ENCODE measurements at regions not wholly inside any gene's neighbourhood (a gene's known extent, or its start where the extent isn't known, plus 50 kb on each side); places are given as distances from the start of the nearest gene placed in this dataset.
"Not testable (repeated sequence)": the region's sequence is repeated elsewhere in the genome, so short reads cannot be mapped to it uniquely, and the experiment has no call there.

DNA sequence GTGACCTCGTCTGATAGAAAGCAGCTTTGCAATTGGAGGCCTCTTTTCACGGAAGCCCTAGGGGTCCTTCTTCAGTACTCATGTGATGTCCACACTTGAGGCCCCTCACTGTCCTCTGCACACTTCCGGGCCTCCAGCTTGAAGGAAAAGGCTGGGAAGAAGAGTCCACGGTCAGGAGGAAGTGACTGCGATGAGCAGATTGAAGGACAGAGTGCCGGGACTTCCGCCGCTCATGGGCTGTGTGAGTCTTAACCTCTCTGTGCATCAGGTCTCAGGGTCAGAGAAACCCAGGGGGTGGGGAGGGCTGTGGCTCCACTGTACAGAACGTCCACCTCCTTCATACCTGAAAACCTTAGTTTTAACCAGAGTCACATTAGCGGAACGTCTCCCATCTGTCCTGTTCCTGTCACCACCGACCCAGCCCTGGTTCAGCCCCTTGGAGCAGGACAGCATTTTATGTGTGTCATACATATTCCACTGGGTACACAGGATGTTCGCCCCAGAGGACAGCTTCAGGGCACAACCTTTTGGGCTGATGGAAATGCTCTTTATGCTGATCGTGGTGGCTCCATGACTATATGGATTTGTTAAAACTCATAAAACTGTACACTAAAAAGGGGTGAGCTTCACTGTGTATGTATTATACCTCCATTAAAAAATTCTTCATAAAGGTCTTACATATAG is 51.0 kb upstream of the SORCS2 start:
- DNase-seq (ENCODE audit: low spot score), result no peak

DNA sequence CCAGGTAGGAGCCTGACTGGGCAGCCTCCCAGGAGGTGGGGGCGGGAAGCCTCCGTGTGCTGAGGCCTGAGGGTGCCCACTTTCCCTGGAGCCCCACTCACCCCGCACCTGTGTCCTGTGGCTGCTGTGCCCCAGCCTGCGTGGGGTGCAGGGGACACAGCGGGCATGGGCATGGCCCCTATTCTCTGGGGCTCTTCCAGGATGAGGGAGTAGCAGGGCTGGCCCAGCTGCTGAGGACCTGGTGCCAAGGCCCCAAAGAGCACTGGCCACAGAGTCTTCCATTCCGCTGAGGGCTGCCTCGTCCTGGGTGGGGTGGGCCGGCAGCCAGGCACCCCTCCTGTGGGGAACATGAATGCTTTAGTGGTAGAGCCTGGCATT is 51.7 kb upstream of the SORCS2 start:
- no peak for DNase-seq (ENCODE audit: low spot score)

DNA sequence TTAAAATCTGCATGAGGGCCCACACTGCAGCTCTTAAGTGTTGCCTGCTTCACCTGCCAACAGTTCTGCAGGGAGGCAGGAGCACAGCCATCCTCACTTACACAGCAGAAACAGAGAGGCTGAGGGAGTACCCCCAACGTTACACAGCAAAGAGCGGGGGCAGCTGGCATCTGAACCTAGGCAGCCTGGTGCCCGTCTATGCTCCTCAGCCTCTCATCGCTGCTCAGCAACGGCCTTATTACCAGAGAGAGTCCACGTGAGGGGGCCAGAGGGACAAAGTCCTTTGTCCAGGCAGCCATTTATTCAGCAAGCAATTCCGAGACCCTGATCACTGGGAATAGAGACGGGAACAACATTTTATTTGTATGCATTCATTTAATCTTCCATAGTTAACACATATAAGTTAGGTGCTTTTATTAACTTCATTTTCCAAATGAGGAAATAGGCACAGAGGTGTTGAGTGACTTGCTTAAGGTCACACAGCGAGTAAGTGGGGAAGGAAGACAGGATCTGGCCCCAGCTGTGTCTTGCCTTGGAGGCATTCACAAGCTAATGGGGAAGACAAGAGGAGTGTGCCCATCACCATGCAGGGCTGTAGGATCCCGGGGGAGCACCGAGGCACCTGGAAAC is 52.2 kb upstream of the SORCS2 start:
- DNase-seq (ENCODE audit: low spot score), result no peak

DNA sequence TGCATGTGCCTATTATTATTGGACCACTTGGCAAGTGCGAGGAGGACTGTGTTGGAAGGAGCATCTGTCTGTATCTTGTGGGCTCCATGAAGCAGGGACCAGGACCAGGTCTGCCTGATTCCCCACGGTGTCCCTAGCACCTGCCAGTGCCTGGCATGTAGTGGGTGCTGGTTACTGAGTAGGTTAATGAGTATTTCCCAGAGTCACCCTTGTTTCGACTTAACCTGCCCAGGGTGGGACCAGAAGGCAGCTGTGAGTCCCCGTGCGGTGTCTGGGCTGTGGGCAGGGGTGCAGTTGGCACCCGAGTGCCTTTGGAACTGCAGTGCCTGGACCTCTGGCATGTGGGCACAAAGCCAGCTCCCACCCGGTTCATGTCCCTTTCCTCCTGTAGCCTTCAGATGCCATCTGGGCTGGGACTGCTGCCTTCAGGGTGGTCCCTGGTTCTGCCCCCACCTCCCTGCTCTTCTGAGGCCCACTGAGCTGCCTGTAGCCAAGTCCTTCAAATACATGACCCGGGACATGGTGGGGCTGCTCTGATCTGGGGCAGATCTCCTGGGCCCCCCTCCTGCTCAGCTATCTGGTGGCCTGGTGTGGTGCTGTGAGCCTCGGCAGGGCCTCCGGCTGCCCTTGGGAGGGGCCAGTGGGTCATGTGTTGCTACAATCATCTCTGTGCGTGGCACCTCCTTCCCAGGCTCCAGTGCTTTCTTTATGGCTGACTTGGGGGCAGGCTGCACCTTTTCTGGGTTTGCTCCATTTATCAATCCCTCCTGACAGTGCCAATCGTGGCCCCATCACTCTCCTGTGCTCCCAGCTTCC is 53.0 kb upstream of the SORCS2 start:
- DNase-seq (ENCODE audit: low spot score), result no peak

DNA sequence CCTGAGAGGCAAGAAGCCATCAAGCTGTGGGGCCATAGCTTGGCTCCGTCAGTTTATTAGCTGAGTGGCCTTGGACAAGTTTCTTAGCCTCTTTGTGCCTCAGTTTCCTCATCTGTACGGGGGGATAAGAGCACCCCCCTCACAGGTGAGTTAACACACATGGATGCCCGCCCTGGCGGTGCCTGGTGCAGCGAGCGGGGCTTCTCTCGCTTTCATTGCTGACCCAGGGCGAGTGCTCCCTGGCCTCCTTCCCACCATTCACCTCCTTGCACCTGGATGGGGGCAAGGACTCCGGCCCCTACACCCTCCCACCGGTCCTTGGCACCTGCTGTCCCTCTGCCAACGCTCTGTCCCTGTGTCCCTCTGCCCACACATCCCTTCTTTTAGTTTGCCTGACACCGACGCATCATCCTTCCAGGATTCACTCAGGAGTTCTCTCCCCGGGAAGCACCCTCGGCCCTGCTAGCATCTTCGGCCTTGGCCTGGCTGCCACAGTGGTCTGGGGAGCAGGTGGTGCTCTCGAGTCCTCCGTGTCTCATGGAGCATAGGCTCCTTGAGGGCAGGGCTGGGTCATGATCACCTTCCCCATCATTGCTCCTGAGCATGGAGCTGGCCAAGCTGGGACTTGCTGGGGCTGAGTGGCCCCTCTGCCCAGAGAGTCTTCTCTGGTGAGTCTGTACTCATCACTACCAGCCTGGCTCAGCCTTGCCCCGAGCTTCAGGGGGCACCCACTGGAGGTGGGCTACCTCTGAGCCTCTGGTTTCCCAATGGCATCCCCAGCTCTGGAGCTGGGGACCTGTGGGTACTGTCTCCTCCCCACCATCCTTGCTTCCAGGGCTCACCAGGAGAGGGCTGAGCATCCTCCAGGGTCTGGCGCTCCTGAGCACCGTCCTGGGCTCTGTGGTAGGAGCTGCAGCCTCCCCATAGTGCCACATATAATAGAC is 53.8 kb upstream of the SORCS2 start:
- DNase-seq (ENCODE audit: low spot score), result no peak

DNA sequence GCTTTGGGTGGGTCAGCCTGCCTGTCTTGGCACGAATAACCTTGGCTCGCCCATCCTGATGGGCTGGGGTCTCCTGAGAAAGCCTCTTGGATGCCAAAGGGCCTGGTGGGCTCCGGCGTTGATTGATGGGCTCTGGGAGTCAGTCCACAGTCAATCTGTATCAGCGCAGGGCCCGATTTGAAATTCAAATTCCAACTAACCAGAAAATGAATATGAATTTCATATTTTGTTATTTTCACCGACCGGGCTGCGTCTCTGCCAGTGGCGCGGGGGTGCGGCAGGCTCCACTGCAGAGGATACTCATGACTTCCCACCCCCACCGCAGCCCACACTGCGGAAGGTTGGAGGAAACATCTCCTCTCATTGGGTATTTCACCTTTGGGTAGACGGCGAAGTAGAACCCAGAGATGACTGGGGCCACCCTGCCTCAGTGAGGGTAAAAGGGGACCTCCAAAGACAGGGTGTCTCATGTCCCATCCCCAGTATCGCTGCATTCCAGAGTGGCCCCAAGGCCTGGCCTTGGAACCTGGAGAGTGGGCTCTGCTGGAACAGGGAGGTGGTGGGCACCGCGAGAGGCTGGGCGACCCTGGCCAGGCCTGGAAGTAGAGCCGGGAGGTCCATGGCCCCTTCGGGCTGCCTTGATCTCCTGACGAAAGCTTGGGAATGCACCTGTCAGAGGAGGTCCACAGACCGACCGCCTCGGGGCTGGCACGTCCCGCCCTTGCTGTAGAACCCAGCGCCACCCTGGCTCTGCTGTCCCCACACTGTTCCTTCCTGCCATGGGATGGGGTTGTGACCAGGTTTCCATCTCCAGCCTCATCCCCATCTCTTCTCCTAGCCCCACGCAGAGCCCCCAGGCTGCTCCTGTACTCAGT is 54.8 kb upstream of the SORCS2 start:
- DNase-seq (ENCODE audit: low spot score), result no peak

DNA sequence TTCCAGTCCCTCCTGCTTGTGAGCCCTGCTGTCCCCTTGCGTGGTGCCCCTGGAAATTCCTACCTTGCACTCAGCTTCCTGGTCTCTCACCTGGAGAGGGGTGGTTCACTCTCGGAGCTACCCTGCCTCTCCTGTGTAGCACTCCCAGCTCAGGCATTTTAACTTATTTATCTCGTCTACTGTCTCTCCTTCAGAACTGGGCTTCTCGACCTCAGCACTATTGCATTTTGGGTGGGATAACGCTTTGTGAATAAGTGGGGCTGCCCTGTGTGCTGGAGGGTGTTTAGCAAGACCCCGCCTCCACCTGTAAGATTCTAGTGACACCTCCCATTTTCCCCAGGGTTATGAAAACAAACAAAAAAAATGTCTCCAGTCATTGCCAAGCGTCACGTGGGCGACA is 56.0 kb upstream of the SORCS2 start:
- no peak for DNase-seq (ENCODE audit: low spot score)

DNA sequence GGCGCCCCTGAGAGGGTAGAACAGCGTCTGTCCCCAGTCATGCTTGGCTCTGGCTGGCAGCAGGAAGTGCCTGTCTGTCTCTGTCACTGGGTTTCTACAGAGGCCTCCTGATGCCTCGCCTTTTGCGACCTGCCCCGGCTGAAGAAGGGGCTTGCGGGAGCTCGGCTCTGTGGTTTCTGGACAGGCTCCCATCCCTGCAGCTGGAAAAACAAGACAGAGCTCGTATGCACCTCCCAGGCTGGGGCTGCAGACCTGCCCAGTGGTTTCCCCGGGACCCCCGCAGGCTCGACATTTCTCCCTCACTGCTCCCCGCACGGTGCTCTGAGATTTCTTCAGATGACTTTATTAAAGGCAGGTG is 57.0 kb upstream of the SORCS2 start:
- DNase-seq (ENCODE audit: low spot score), result peak; percentile 57

DNA sequence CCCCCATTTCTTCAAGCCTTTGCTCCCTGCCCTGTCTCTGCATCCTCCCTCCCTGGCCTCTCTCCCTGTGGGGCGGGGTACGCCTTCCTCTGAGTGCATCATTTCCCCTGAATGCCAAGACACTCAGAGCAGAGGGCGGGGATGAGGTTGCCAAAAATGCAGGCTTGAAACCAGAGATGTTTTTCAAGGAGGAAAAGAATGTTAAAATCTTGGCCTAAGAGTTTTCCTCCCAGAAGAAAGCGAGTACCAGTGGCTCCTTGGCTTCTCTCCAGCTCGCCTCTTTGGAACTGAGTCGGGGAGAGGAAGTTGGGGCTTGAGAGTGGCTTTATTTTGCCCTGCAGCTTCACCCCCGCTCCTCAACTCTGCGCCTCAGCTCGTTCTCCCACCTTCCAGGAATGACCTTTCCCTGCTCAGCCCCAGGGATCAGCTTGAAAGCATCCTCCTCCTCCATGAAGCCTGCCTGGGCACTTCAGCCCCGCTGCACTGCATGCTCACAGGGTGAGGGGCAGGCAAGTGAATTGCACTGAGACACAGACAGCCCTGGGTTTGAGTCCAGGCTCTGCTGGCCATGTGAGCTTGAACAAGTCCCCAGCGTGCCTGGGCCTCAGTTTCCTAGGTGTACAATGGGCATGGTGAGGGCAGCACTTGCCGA is 57.5 kb upstream of the SORCS2 start:
- DNase-seq (ENCODE audit: low spot score), result peak; percentile 71

DNA sequence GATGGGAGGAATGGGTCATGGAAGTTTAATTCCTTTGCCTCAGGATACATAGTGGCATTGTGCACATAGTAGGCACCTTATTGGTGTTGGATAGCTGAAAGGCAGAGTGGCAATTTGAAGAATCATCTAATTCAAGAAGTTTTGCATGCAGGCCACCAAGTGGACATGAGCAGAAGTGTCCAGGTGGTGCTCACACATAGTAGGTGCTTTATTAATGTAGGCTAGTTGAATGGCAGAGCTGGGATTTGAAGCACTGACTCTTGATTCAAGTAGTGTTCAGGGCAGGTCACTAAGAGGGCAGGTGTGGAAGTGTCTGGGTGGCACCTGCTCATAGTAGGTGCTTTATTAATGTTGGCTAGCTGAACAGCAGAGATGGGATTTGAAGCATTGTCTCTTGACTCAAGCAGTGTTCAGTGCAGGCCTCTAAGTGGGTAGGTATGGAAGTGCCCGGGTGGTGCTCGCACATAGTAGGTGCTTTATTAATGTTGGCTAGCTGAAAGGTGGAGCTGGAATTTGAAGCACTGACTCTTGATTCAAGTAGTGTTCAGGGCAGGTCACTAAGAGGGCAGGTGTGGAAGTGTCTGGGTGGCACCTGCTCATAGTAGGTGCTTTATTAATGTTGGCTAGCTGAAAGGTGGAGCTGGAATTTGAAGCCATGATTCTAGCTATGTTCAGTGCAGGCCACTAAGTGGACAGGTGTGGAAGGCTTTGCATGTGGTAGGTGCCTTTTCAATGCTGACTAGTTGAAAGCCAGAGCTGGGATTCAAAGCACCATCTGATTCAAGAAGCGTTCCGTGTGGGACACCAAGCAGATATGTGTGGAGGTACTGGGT is 58.3 kb upstream of the SORCS2 start:
- not testable (repeated sequence) for DNase-seq (ENCODE audit: low spot score)

DNA sequence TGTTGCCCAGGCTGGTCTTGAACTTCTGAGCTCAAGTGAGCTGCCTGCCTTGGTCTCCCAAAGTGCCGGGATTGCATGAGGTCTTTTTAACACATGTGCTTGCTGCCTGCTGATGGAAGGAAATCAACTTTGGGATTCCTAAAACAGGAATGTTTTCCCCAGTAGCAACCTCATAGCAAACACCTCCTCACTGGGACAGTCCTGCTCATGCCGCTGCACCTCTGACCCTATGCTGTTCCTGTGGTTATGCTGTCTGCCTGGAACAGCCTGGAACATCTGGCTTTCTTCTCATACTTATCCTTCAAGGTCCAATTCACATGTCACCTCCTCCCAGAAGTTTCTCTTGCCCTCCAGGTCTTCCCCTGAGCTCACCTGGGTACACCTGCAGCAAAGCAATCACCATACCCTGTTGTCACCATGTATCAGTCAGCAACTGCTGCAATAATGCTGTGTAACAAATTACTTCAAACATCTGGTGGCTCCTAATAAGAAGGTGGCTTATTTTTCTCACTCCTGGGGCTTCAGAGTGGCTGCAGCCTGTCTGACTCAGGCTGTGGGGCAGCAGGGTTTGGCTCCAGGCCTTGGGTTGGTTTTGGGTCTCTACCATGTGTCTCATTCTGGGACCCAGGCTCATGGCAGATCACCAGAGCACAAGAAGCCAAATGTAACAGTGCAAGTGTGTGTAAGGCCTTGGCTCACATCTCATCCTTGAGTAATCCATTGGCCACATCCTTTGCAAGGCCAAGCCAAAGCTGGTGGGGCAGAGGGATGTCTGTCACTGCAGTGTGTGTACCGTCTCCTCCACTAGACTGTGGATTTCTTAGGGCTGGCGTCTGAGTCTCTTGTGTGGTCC is 59.4 kb upstream of the SORCS2 start:
- DNase-seq (ENCODE audit: low spot score), result no peak

DNA sequence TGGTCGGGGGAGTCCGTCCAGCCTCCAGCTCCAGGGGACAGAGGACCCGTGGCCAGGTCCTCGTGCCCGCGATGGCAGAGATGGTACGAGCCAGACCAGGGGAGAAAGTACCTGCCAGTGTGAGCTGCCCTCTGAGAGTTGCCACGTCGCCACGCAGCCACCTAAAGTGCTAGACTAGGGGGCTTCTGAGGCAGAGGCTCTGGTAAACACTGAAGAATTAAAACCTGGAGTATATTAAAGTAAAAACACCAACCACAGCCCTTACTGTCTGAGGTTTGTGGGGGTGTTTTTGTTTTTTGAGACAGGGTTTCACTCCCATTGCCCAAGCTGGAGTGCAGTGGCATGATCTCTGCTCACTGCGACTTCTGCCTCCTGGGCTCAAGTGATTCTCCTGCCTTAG is 60.1 kb upstream of the SORCS2 start:
- no peak for DNase-seq (ENCODE audit: low spot score)

DNA sequence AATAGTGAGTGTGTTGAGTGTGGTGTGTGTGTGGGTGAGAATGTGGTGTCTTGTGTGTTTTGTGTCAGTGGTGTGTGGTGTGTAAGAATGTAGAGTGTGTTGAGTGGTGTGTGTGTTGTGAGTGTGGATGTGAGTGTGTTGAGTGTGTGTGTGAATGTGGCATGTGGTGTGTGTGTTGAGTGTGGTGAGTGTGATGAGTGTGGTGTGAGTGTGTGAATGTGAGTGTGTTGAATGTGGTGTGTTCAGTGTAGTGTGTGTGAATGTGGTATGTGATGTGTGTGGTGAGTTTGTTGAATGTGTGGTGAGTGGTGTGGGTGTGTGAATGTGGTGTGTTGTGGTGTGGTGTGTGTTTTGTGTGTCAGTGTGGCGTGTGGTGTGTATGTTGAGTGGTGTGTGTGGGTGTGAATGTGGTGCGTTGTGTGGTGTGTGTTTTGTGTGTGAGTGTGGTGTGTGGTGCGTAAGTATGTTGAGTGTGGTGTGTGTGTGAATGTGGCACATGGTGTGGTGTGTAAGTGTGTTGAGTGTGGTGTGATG is 60.8 kb upstream of the SORCS2 start:
- DNase-seq (ENCODE audit: low spot score), result no peak

DNA sequence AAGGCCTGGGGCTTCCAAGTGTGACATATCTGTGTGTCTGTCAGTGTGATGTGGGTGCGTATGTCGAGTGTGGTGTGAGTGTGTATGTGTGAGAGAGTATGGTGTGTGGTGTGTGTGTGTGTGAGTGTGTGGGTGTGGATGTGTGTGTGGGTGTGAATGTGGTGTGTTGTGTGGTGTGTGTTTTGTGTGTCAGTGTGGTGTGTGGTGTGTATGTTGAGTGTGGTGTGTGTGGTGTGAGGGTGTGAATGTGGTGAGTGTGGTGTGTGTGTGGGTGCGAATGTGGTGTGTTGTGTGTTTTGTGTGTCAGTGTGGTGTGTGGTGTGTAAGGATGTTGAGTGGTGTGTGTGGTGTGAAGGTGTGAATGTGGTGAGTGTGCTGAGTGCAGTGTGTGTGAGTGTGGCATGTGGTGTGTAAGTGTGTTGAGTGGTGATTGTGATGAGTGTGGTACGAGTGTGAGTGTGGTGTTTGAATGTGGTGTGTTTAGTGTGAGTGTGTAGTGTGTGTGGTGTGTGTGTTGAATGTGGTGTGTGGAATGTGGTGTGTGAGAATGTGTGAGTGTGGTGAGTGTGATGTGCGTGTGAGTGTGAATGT is 61.6 kb upstream of the SORCS2 start:
- no peak for DNase-seq (ENCODE audit: low spot score)

DNA sequence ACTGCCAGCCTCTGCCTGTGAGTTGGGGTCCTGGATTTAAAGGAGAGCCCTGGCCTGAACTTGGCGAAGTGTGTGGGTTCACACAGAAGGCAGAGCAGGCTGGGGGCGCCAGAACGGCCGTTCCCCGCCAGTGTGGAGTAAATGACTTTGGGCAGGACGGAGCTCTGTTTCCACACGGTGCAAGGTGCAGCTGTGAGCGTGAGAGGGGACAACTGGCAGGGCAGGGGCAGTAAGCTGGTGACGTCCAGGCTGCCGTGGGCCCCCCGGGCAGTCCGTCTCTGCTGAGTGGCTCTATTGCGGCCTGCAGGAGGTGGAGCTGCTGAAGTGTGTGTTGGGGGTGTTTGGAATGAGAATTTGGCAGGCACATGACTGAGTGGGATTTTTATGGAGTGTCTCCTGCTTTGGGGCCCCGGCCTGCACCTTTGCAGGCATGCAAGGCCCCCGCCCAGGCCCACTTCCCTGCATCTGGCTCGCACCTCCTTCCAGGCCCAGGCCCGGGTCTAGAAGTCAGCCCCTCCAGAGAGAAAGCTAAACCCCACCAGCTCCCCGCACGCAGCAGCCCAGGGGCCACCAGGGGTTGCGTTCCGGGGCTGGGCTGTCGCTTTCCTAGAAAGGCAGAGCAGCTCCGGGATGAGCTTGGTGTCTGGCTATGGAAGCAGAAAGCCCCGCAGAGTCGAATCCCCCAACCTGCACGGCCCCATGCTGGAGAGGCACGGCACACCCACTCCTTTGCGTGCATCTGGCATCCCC is 62.2 kb upstream of the GRPEL1 start:
- no peak for DNase-seq (ENCODE audit: low spot score)

DNA sequence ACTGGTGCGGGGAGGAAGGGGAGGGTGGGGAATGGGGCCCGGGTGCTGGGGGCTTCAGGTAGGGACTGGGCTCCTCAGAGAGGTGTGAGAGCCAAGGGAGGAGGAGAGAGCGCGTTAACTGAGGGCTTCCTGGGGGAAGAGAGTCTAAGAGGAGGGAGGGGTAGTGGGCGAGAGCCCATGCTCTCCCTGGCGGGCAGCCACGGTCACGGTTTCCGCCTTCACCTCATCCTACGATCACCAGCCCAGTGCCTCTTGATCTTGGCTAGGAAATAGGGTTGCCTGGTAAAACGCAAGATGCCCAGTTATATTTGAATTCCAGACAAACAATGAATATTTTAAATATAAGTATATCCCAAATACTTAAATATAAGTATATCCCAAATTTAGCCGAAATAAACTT is 60.8 kb upstream of the GRPEL1 start:
- DNase-seq (ENCODE audit: low spot score), result no peak

DNA sequence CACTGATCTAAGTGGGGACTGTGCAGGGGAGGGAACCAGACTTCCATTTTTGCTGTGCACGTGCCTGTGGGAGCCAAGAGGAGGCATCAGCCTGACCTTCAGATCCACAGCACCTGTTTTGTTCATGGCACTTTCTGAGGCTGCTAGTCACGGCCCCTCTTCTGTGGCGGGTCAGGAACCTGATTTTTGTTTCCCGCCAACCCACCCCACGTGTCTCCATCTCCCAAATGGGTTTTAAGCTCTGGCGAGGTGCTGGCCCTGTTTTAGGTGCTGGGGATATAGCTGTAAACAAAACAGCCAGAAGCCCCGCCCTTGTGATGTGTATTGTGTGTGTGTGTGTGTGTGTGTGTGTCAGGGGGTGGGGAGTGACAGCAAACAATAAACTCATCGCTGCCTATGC is 60.4 kb upstream of the GRPEL1 start:
- DNase-seq (ENCODE audit: low spot score), result no peak

All from A172 (cell line).